Esophagus muscularis mucosa (tissue), 4 donors: ENCODE measurements at regions not wholly inside any gene's neighbourhood (a gene's known extent, or its start where the extent isn't known, plus 50 kb on each side); places are given as distances from the start of the nearest gene placed in this dataset.

Experiments
- DNase-seq: peaks from one replicate; pipeline ENCODE4 v3.0.0-alpha.2; 2017; ENCODE audit errors: extremely low spot score
- H3K27ac ChIP-seq, 4 donors: fragments of 200-600 bp; sonication (generic); replicated peaks in 1 of 4; 1 replicate in 3 of 4; 2 replicates in 1 of 4; pipeline ENCODE4 v1.5.1; 2016 to 2019; ENCODE audit warnings: mild to moderate bottlenecking in 1 of 4
- H3K27me3 ChIP-seq, 4 donors: fragments of 200-600 bp; sonication (generic); one replicate each; pipeline versions ENCODE4 v1.5.1 to v1.6.0; 2016 to 2019
- H3K36me3 ChIP-seq, 4 donors: fragments of 200-600 bp; sonication (generic); one replicate each; pipeline ENCODE4 v1.5.1; 2016 to 2019
- H3K4me1 ChIP-seq, 4 donors: fragments of 200-600 bp; sonication (generic); one replicate each; pipeline ENCODE4 v1.5.1; 2016 to 2019
- H3K4me3 ChIP-seq, 4 donors: fragments of 200-600 bp; sonication (generic); 1 replicate in 2 of 4; 2 replicates in 2 of 4; pipeline ENCODE4 v1.5.1; 2016 to 2019; ENCODE audit warnings: mild to moderate bottlenecking in 4 of 4, moderate library complexity in 1 of 4
- H3K9me3 ChIP-seq, 4 donors: fragments of 200-600 bp; sonication (generic); 1 replicate in 3 of 4; 2 replicates in 1 of 4; pipeline ENCODE4 v1.5.1; 2016 to 2019
- CTCF ChIP-seq, 3 experiments: fragments of 200-600 bp in 2 of 3; fragments of 450-650 bp in 1 of 3; sonication (generic) in 2 of 3; IDR thresholded peaks; one replicate each; pipeline ENCODE4 v1.5.1; 2017 to 2019; ENCODE audit warnings: antibody characterized with exemption in 3 of 3, mild to moderate bottlenecking in 2 of 3, moderate library complexity in 1 of 3
- EP300 ChIP-seq: sonication (generic); formaldehyde crosslinking; IDR thresholded peaks from one replicate; pipeline ENCODE4 v1.6.1; 2017; ENCODE audit warnings: antibody characterized with exemption
- POLR2A ChIP-seq: fragments of 450-650 bp; IDR thresholded peaks from one replicate; pipeline ENCODE4 v1.6.1; 2017; ENCODE audit warnings: antibody characterized with exemption, moderate library complexity, mild to moderate bottlenecking, low read depth
- POLR2AphosphoS5 ChIP-seq, 2 donors: sonication (generic); formaldehyde crosslinking; IDR thresholded peaks; one replicate each; pipeline ENCODE4 v1.6.1; 2017; ENCODE audit warnings: antibody characterized with exemption in 2 of 2
- WGBS: methylation state at CpG from one replicate; pipeline ENCODE4 v1.1.5; 2018; 5-methylcytosine and 5-hydroxymethylcytosine counted together
- intact Hi-C: fragments of 100-400 bp; cut with DNase I; formaldehyde crosslinking; loops from one replicate; pipeline ENCODE4 v1.15.1; 2023
- small RNA-seq, 3 donors: library from RNA; depleted of rRNA; stranded (forward); fragments of <200 nt; gene quantifications; one replicate each; pipeline ENCODE3, GENCODE V24; 2016

- Histone ChIP-seq H3K9me3 (no peaks in the 10 kb centered on the region), H3K4me1 (peaks cover 0 to 11% (median 3%) of the 10 kb centered on the region in 4 donors), H3K27me3 (no peaks in the 10 kb centered on the region), H3K4me3 (no peak overlapping the region), H3K36me3 (no peaks in the 10 kb centered on the region), H3K27ac (no peak overlapping the region)
- WGBS = 87% methylated on average over 1 of the region's 1 CpG
- no peak for DNase-seq
- intact Hi-C loops = no loop called here
- TF ChIP-seq POLR2AphosphoS5 (IDR thresholded peaks at IDR 0.05) (no peak), CTCF (IDR thresholded peaks at IDR 0.05) (no peak), POLR2A (no peak), EP300 (no peak)
Observed at GRCh38 chr10:91170418-91170817, 50.0 kb upstream of the PCGF5 start.

Small RNAs in the stretch of these regions (small RNA-seq; reads per million reads assigned to genes)
- gene AL365434.2 = 0 reads per million in 3 donors
